ENCODE measurements at regions not wholly inside any gene's neighbourhood (a gene's known extent, or its start where the extent isn't known, plus 50 kb on each side); places are given as distances from the start of the nearest gene placed in this dataset.

- TF ChIP-seq POLR2A (IDR thresholded peaks at IDR 0.05) (no peak), POLR2AphosphoS5 (IDR thresholded peaks at IDR 0.05; ENCODE audit: insufficient read depth in 1 of 2, low read depth in 1 of 2) (no peak)
- TF ChIP-seq, protein P1, sequence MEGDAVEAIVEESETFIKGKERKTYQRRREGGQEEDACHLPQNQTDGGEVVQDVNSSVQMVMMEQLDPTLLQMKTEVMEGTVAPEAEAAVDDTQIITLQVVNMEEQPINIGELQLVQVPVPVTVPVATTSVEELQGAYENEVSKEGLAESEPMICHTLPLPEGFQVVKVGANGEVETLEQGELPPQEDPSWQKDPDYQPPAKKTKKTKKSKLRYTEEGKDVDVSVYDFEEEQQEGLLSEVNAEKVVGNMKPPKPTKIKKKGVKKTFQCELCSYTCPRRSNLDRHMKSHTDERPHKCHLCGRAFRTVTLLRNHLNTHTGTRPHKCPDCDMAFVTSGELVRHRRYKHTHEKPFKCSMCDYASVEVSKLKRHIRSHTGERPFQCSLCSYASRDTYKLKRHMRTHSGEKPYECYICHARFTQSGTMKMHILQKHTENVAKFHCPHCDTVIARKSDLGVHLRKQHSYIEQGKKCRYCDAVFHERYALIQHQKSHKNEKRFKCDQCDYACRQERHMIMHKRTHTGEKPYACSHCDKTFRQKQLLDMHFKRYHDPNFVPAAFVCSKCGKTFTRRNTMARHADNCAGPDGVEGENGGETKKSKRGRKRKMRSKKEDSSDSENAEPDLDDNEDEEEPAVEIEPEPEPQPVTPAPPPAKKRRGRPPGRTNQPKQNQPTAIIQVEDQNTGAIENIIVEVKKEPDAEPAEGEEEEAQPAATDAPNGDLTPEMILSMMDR (IDR thresholded peaks at IDR 0.05) = no peak
Observed at GRCh38 chr16:75793641-75794040, 67.4 kb upstream of the CPHXL start.
